ENCODE measurements at regions not wholly inside any gene's neighbourhood (a gene's known extent, or its start where the extent isn't known, plus 50 kb on each side); places are given as distances from the start of the nearest gene placed in this dataset.
"Not testable (repeated sequence)": the region's sequence is repeated elsewhere in the genome, so short reads cannot be mapped to it uniquely, and the experiment has no call there.

GRCh38 chr12:46516238-46516932 lies 143.8 kb upstream of the SLC38A2 start (continued):
- TF ChIP-seq FOSL2 (IDR thresholded peaks at IDR 0.05; ENCODE audit: borderline replicate concordance, low read depth): no peak
- TF ChIP-seq FOXM1 (IDR thresholded peaks at IDR 0.05; ENCODE audit: low read depth): no peak

- DNase-seq: no peak
- POLR2A ChIA-PET: no interaction called here
- Histone ChIP-seq H3K36me3 (replicated peaks in 1 of 2; ENCODE audit: control insufficient read depth in 1 of 2, insufficient read depth in 2 of 2, low read length in 1 of 2) (peaks cover 0 to 22% of the 10 kb centered on the region in 2 experiments), H3K27me3 (ENCODE audit: insufficient read depth) (no peaks in the 10 kb centered on the region), H3K4me3 (ENCODE audit: low read depth in 2 of 2, low read length in 1 of 2) (no peak overlapping the region), H3K9ac (no peak overlapping the region), H3K27ac (ENCODE audit: low read depth in 2 of 2, low read length in 1 of 2) (no peak overlapping the region), H3K9me2 (no peaks in the 10 kb centered on the region), H2AFZ (ENCODE audit: low read depth) (no peak overlapping the region), H3K79me2 (ENCODE audit: insufficient read depth) (no peaks in the 10 kb centered on the region), H3K4me2 (no peak overlapping the region), H3K4me1 (ENCODE audit: control insufficient read depth in 1 of 2, insufficient read depth in 2 of 2, low read depth in 1 of 2, low read length in 1 of 2) (no peaks in the 10 kb centered on the region; a peak in 1 of 4 replicates), H4K20me1 (ENCODE audit: insufficient read depth) (no peaks in the 10 kb centered on the region), H3K9me3 (peaks cover 12% of the 10 kb centered on the region; the same call in 1 of the 2 replicates), H3F3A (replicated peaks; ENCODE audit: insufficient read depth) (no peaks in the 10 kb centered on the region)
- no peak for TF ChIP-seq EP300 (IDR thresholded peaks at IDR 0.05; ENCODE audit: borderline replicate concordance in 1 of 2, low read depth in 1 of 2, low read length in 1 of 2)
- TF ChIP-seq MEF2A (IDR thresholded peaks at IDR 0.05; ENCODE audit: borderline replicate concordance, low read depth): no peak
- TF ChIP-seq FOSL2 (IDR thresholded peaks at IDR 0.05; ENCODE audit: borderline replicate concordance, low read depth): no peak
- TF ChIP-seq NRF1 (IDR thresholded peaks at IDR 0.05; ENCODE audit: low read depth, low read length): no peak
- no peak for TF ChIP-seq JUND (IDR thresholded peaks at IDR 0.05)
- no peak for TF ChIP-seq GABPA (IDR thresholded peaks at IDR 0.05; ENCODE audit: low read depth)
- no peak for TF ChIP-seq YY1 (IDR thresholded peaks at IDR 0.05; ENCODE audit: low read depth)
- TF ChIP-seq PBX3 (IDR thresholded peaks at IDR 0.05): no peak
- no peak for TF ChIP-seq SMC3 (IDR thresholded peaks at IDR 0.05; ENCODE audit: low read depth, low read length)
- TF ChIP-seq FOXM1 (IDR thresholded peaks at IDR 0.05; ENCODE audit: low read depth): no peak
- TF ChIP-seq CHD2 (IDR thresholded peaks at IDR 0.05; ENCODE audit: low read length, partially characterized antibody): no peak
- no peak for TF ChIP-seq POLR2AphosphoS5 (IDR thresholded peaks at IDR 0.05; ENCODE audit: low read depth, low read length)
- no CpG with 5 or more reads among the region's 1 CpG for WGBS (ENCODE audit: low lambda C conversion rate)
- CTCF ChIA-PET: interaction anchor here (1.6 kb wide), 1 partner anchor 10 kb away, joined by 8 read pairs; no protein-coding TSS in a partner anchor
Measured at GRCh38 chr12:46515829-46516228, 143.3 kb upstream of the SLC38A2 start.

- Histone ChIP-seq H3K79me2 (ENCODE audit: insufficient read depth) (no peaks in the 10 kb centered on the region), H3K9ac (no peak overlapping the region), H3K4me2 (no peak overlapping the region), H3K36me3 (replicated peaks in 1 of 2; ENCODE audit: control insufficient read depth in 1 of 2, insufficient read depth in 2 of 2, low read length in 1 of 2) (peaks cover 0 to 22% of the 10 kb centered on the region in 2 experiments), H3K9me2 (no peaks in the 10 kb centered on the region), H2AFZ (ENCODE audit: low read depth) (no peak overlapping the region), H3K4me1 (ENCODE audit: control insufficient read depth in 1 of 2, insufficient read depth in 2 of 2, low read depth in 1 of 2, low read length in 1 of 2) (no peaks in the 10 kb centered on the region), H3K27me3 (ENCODE audit: insufficient read depth) (no peaks in the 10 kb centered on the region), H4K20me1 (ENCODE audit: insufficient read depth) (no peaks in the 10 kb centered on the region), H3K4me3 (ENCODE audit: low read depth in 2 of 2, low read length in 1 of 2) (no peak overlapping the region), H3K27ac (ENCODE audit: low read depth in 2 of 2, low read length in 1 of 2) (no peak overlapping the region), H3K9me3 (peaks cover 17% of the 10 kb centered on the region; the same call in 1 of the 2 replicates), H3F3A (replicated peaks; ENCODE audit: insufficient read depth) (no peaks in the 10 kb centered on the region)
- 67% methylated on average over 2 of the region's 2 CpGs for WGBS (ENCODE audit: low lambda C conversion rate)
- TF ChIP-seq TEAD4 (IDR thresholded peaks at IDR 0.05; ENCODE audit: borderline replicate concordance, insufficient read depth) (no peak), NFIC (IDR thresholded peaks at IDR 0.05; ENCODE audit: borderline replicate concordance) (no peak), CHD2 (IDR thresholded peaks at IDR 0.05; ENCODE audit: low read length, partially characterized antibody) (no peak), GATA2 (CRISPR knock-in tag; IDR thresholded peaks at IDR 0.05) (no peak), YY1 (IDR thresholded peaks at IDR 0.05; ENCODE audit: low read depth) (no peak), TAF1 (IDR thresholded peaks at IDR 0.05; ENCODE audit: borderline replicate concordance, low read depth, low read length) (no peak), RCOR1 (IDR thresholded peaks at IDR 0.05; ENCODE audit: low read length) (no peak), CTCF (IDR thresholded peaks at IDR 0.05) (no peak)
- ChIA-PET CTCF (no interaction called here), POLR2A (no interaction called here)
- no peak for DNase-seq
Measured at GRCh38 chr12:46514886-46515285, 142.3 kb upstream of the SLC38A2 start.

GRCh38 chr12:46510257-46510656 lies 137.7 kb upstream of the SLC38A2 start:
- H3K4me2 ChIP-seq; H3K27ac ChIP-seq (ENCODE audit: low read depth in 2 of 2, low read length in 1 of 2); H4K20me1 ChIP-seq (ENCODE audit: insufficient read depth); DNase-seq; H3K4me3 ChIP-seq (ENCODE audit: low read depth in 2 of 2, low read length in 1 of 2); H3K79me2 ChIP-seq (ENCODE audit: insufficient read depth); CTCF ChIA-PET; H3K4me1 ChIP-seq (ENCODE audit: control insufficient read depth in 1 of 2, insufficient read depth in 2 of 2, low read depth in 1 of 2, low read length in 1 of 2); POLR2A ChIA-PET; H3K27me3 ChIP-seq (ENCODE audit: insufficient read depth); H3F3A ChIP-seq (replicated peaks; ENCODE audit: insufficient read depth); H3K9me2 ChIP-seq; H3K9ac ChIP-seq; H2AFZ ChIP-seq (ENCODE audit: low read depth): not testable (repeated sequence)
- Histone ChIP-seq H3K36me3 (replicated peaks in 1 of 2; ENCODE audit: control insufficient read depth in 1 of 2, insufficient read depth in 2 of 2, low read length in 1 of 2) (peaks cover 0 to 24% of the 10 kb centered on the region in 2 experiments), H3K9me3 (peaks cover 25% of the 10 kb centered on the region; the same call in 1 of the 2 replicates)
